ENCODE measurements at regions not wholly inside any gene's neighbourhood (a gene's known extent, or its start where the extent isn't known, plus 50 kb on each side); places are given as distances from the start of the nearest gene placed in this dataset.
"Not testable (repeated sequence)": the region's sequence is repeated elsewhere in the genome, so short reads cannot be mapped to it uniquely, and the experiment has no call there.

GRCh38 chr12:62191491-62192179 is 68.6 kb upstream of the USP15 start:
- peak in 1 of 2 donors; percentile 3 for DNase-seq (ENCODE audit: low read depth in 2 of 2)

- DNase-seq (ENCODE audit: low read depth in 2 of 2): peak; percentile 8 to 42
These were observed 67.9 kb upstream of the USP15 start for GRCh38 chr12:62192180-62192902.

DNA sequence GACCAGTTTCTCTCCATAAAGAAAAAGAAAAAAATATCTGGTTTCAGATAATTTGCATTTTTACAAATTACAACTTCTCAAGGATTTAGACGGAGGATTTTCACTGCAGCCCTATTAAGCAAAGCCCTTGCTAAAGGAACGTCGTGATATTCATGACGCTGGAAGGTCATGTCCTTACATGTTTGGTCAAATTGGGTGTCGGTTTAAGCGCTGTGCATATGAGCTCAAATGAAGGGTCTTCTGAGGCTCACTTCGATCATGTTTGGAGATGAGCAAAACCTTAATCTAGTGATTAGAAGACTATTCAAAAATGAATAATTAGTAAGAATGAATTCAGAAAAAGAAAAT is 67.3 kb upstream of the USP15 start:
- no peak for DNase-seq (ENCODE audit: low read depth in 2 of 2)

GRCh38 chr12:62194031-62194430 is 66.2 kb upstream of the USP15 start:
- DNase-seq (ENCODE audit: low read depth in 2 of 2): no peak

GRCh38 chr12:62194616-62195015 is 65.6 kb upstream of the USP15 start:
- no peak for DNase-seq (ENCODE audit: low read depth in 2 of 2)

DNA sequence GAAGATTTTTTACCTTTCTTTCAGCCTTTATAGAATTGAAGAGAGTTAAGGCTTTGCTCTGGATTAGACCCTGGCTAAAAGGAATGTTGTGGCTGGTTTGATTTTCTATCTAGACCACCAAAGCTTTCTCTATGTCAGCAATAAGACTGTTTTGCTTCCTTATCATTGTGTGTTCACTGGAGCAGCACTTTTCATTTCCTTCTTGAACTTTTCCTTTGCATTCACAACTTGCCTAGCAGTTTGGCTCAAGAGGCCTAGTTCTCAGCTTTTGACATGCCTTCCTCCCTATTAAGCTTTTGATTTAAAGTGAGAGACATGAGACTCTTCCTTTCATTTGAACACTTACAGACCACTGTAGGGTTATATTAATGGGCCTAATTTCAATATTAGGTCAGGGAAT is 64.1 kb upstream of the USP15 start:
- no peak for DNase-seq (ENCODE audit: low read depth in 2 of 2)

DNA sequence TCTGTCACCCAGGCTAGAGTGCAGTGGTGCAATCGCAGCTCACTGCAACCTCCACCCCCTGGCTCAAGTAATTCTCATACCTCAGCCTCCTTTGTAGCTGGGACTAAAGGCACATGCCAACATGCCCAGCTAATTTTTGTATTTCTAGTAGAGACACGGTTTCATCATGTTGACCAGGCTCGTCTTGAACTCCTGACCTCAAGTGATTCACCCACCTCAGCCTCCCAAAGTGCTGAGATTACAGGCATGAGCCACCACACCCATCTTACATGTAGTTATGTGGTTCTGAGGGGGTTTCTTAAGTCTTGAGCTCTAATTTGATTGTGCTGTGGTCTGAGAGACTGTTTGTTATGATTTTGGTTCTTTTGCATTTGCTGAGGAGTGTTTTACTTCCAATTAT is 57.3 kb upstream of the USP15 start:
- DNase-seq (ENCODE audit: low read depth in 2 of 2): not testable (repeated sequence)

GRCh38 chr12:62205346-62205745 is 54.9 kb upstream of the USP15 start:
- DNase-seq (ENCODE audit: low read depth in 2 of 2): no peak

- DNase-seq (ENCODE audit: low read depth in 2 of 2): no peak
These were observed 53.0 kb upstream of the USP15 start for GRCh38 chr12:62207248-62207647.
